ENCODE measurements at regions not wholly inside any gene's neighbourhood (a gene's known extent, or its start where the extent isn't known, plus 50 kb on each side); places are given as distances from the start of the nearest gene placed in this dataset.

DNA sequence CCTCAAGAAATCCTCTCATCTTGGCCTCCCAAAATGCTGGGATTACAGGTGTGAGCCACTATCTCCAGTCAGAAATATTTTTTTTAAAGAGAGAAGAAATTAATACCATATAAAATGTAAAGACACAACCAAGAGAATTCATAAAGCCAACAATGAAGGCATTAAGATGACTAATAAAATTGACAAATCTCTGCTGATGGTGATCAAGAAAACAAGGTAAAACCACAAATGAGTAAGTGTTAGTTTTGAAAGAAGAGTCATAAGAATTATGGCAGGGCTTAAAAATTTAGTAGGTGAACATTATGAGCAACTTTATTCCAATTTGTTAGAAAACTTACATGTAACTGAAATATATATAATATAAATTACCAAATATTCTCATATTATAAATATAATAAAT, 752.8 kb upstream of the CELF4 start:
- Mint-ChIP-seq H3K36me3 (ENCODE audit: low read depth) (no peaks in the 10 kb centered on the region), H3K4me3 (no peak overlapping the region), H3K9me3 (ENCODE audit: low read depth) (peaks cover 3% of the 10 kb centered on the region), H3K27me3 (peaks cover 5% of the 10 kb centered on the region), H3K4me1 (no peaks in the 10 kb centered on the region), H3K27ac (no peak overlapping the region)
- POLR2A ChIA-PET = no interaction called here
- ATAC-seq (no peak), DNase-seq (no peak)
- intact Hi-C loops (cut with DNase I, micrococcal nuclease) = no loop called here
- CTCF ChIA-PET = no interaction called here

DNA sequence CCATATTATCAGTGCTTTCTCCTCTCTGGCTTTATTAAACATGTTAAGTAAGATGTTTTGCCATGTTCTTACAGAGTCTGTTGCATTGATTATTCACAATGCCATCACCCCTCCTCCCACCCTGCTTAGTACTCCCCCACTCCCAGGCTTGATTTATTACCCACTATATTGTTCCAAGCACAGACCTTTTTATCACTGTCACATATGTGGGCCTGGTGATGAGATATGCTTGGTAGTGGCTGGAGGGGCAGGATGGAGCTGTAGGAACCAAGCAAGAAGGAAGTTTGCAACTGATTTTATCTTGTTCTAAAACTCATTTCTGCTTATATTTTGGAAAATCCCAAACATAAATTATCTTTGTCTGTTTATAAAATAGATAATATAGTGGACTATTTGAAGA, 748.2 kb upstream of the CELF4 start:
- Mint-ChIP-seq H3K27me3 (peaks cover 5% of the 10 kb centered on the region), H3K4me3 (no peak overlapping the region), H3K9me3 (ENCODE audit: low read depth) (peaks cover 3% of the 10 kb centered on the region), H3K36me3 (ENCODE audit: low read depth) (no peaks in the 10 kb centered on the region), H3K27ac (no peak overlapping the region), H3K4me1 (no peaks in the 10 kb centered on the region)
- DNase-seq (no peak), ATAC-seq (no peak)
- intact Hi-C loops (cut with DNase I, micrococcal nuclease) = no loop called here
- POLR2A ChIA-PET = no interaction called here
- CTCF ChIA-PET = no interaction called here

DNA sequence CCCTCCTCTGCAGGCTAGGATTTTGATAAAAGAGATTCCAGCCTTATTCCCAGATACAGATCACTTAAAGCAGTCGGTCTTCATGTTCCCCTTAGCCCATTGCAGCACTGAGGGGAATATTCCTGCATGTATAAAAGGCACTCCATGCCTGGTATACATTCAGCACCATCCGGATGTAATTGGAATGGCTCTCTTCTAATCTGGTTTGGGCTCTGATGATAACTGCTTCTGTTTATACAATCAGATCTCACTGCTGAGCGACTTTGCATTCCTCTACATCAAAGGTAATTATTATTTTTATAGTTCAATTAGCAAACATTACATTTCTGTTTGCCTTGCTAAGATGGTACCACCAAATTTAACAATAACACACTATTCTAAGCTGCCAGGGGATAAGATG, 746.9 kb upstream of the CELF4 start:
- no peak for DNase-seq
- intact Hi-C loops (cut with DNase I, micrococcal nuclease) = no loop called here
- ChIA-PET POLR2A (no interaction called here), CTCF (no interaction called here)
- H3K27me3 Mint-ChIP-seq = peaks cover 5% of the 10 kb centered on the region
- H3K27ac Mint-ChIP-seq = no peak overlapping the region
- no peaks in the 10 kb centered on the region for H3K36me3 Mint-ChIP-seq (ENCODE audit: low read depth)
- no peak overlapping the region for H3K4me3 Mint-ChIP-seq
- no peaks in the 10 kb centered on the region for H3K4me1 Mint-ChIP-seq
- ATAC-seq = no peak
- peaks cover 3% of the 10 kb centered on the region for H3K9me3 Mint-ChIP-seq (ENCODE audit: low read depth)

DNA sequence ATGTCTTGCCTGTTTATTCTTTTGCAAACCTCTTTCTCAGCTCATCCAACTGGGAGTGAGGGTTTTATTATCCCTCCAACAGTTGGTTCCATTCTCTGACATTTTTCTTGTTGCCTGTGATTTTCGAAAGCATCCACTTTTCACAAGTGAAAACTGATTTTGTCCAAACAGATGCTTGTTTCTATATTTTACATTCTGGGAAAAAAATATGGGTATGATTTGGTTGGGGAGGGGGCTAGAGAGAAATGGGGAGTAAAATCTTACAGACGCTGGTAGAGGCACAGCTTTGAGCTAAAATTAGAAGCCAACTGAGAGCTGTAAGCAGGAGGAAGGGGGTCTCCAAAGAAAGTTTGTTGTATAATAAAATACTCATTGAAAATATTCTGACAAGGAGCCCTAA, 745.3 kb upstream of the CELF4 start:
- Mint-ChIP-seq H3K4me3 (no peak overlapping the region), H3K36me3 (ENCODE audit: low read depth) (no peaks in the 10 kb centered on the region), H3K27ac (no peak overlapping the region), H3K4me1 (no peaks in the 10 kb centered on the region), H3K27me3 (peaks cover 5% of the 10 kb centered on the region), H3K9me3 (ENCODE audit: low read depth) (peaks cover 3% of the 10 kb centered on the region)
- no peak for ATAC-seq
- intact Hi-C loops (cut with DNase I, micrococcal nuclease) = no loop called here
- no peak for DNase-seq
- ChIA-PET POLR2A (no interaction called here), CTCF (no interaction called here)

DNA sequence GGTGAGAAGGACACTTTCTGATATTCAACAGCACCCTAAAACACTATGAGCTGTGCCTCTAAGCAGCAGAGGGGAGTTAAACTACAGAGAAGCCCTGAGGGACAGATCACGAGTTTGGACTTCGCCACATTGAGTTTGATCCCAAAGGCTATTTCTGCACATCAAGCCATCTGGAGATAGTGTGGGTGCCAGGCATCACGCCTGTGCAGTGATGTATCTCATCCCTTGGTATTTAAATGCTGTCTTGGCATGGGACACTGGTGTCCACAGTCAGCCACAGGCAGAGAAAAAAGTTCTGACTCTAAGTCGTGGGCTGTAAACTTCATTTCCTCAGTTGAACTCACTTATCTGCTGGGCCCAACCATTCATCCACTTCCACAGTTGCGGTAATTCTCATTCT, 742.3 kb upstream of the CELF4 start:
- H3K27me3 Mint-ChIP-seq = no peaks in the 10 kb centered on the region
- intact Hi-C loops (cut with DNase I, micrococcal nuclease) = no loop called here
- H3K9me3 Mint-ChIP-seq (ENCODE audit: low read depth) = peaks cover 2% of the 10 kb centered on the region
- H3K27ac Mint-ChIP-seq = no peak overlapping the region
- H3K36me3 Mint-ChIP-seq (ENCODE audit: low read depth) = no peaks in the 10 kb centered on the region
- DNase-seq (no peak), ATAC-seq (no peak)
- ChIA-PET POLR2A (no interaction called here), CTCF (no interaction called here)
- H3K4me3 Mint-ChIP-seq = no peak overlapping the region
- H3K4me1 Mint-ChIP-seq = no peaks in the 10 kb centered on the region

DNA sequence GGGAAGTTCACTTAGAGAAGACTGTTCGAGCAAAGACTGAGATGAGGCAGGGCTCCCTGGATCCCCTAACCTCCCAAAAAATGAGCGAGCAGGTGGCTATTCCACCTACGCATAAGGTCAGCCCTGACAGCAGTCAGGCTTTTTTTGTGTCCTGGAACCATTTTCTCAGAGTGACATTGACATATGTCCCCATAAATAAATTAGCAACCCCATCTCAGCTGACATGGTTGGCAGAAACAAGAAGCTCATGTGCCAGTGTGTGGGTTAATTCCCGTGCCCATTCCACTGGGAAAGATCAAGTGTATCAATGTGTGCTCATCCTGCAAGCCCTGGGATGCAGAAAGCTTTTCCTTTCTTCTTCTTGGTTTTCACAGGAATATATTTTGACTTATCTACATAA, 740.4 kb upstream of the CELF4 start:
- CTCF ChIA-PET = interaction anchor here (0.9 kb wide), 1 partner anchor 26 kb away, joined by 4 read pairs; no protein-coding TSS in a partner anchor
- Mint-ChIP-seq H3K9me3 (ENCODE audit: low read depth) (peaks cover 4% of the 10 kb centered on the region), H3K27me3 (no peaks in the 10 kb centered on the region), H3K36me3 (ENCODE audit: low read depth) (no peaks in the 10 kb centered on the region), H3K4me3 (no peak overlapping the region), H3K4me1 (no peaks in the 10 kb centered on the region), H3K27ac (no peak overlapping the region)
- POLR2A ChIA-PET = no interaction called here
- no peak for ATAC-seq
- DNase-seq = no peak
- intact Hi-C loops (cut with DNase I, micrococcal nuclease) = no loop called here

DNA sequence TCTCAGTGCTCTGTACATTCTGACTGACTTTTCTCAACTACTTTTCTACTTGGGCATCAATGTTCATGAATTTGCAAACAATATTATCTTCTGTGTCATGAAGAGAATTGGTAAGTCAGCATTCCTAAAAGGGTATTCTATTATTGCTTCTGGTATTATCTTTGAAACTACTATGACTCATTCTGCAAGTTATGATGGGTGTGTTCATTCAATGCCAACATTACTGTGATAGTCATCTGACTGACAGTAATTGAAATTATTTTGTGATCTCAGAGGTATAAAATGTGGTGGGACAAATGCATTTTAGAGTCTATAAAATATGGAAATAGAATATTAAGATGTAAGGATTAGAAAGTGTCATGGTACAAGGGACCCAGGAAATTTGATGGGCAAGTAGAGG, 736.0 kb upstream of the CELF4 start:
- DNase-seq (no peak), ATAC-seq (no peak)
- H3K4me1 Mint-ChIP-seq = no peaks in the 10 kb centered on the region
- H3K27me3 Mint-ChIP-seq = no peaks in the 10 kb centered on the region
- peaks cover 7% of the 10 kb centered on the region for H3K9me3 Mint-ChIP-seq (ENCODE audit: low read depth)
- H3K4me3 Mint-ChIP-seq = no peak overlapping the region
- ChIA-PET POLR2A (no interaction called here), CTCF (no interaction called here)
- no peaks in the 10 kb centered on the region for H3K36me3 Mint-ChIP-seq (ENCODE audit: low read depth)
- H3K27ac Mint-ChIP-seq = no peak overlapping the region
- intact Hi-C loops (cut with DNase I, micrococcal nuclease) = no loop called here

DNA sequence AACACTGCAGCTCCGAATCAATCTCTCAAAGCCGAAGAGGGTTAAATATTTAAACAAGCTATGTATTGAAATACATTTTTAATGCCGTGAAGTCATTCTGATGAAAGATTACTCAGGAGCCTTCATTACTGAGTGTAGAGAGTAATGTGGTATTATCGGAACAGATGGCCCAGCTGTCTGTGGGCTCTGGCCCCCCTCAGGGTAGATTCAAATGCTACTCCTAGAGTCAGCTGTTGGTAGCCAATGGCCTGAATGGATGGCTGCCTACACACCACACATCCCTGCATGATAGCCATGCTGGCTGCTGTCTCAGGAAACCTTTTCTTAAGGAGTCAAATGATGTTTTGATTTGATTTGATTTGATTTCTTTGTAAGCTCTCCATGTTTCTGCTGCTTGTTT, 732.3 kb upstream of the CELF4 start:
- ATAC-seq = no peak
- Mint-ChIP-seq H3K9me3 (ENCODE audit: low read depth) (peaks cover 5% of the 10 kb centered on the region), H3K27ac (no peak overlapping the region), H3K27me3 (no peaks in the 10 kb centered on the region), H3K36me3 (ENCODE audit: low read depth) (no peaks in the 10 kb centered on the region), H3K4me1 (no peaks in the 10 kb centered on the region), H3K4me3 (no peak overlapping the region)
- POLR2A ChIA-PET = no interaction called here
- intact Hi-C loops (cut with DNase I, micrococcal nuclease) = no loop called here
- no peak for DNase-seq
- CTCF ChIA-PET = no interaction called here

DNA sequence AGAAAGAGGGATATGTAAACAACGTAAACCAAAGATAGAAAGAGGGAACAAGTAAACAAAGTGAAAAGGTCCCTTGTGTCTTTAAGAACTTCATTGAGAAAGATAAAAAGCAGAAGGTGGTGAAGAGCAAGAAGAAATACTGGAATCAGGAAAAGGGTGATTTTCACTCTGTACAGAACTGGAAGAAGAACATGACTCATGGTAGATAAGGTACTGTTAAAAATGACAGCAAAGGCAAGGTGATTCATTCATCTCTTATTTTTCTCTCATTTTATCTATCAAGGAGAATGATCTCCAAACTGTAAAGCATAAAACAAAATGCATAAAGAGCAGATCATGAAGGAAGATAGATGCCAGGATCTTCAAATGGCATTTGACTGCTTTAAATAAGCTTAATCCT, 724.6 kb upstream of the CELF4 start:
- H3K27ac Mint-ChIP-seq = no peak overlapping the region
- no peaks in the 10 kb centered on the region for H3K4me1 Mint-ChIP-seq
- ATAC-seq (no peak), DNase-seq (no peak)
- intact Hi-C loops (cut with DNase I, micrococcal nuclease) = no loop called here
- H3K9me3 Mint-ChIP-seq (ENCODE audit: low read depth) = peaks cover 8% of the 10 kb centered on the region
- no peaks in the 10 kb centered on the region for H3K36me3 Mint-ChIP-seq (ENCODE audit: low read depth)
- H3K27me3 Mint-ChIP-seq = no peaks in the 10 kb centered on the region
- ChIA-PET POLR2A (no interaction called here), CTCF (no interaction called here)
- H3K4me3 Mint-ChIP-seq = no peak overlapping the region

DNA sequence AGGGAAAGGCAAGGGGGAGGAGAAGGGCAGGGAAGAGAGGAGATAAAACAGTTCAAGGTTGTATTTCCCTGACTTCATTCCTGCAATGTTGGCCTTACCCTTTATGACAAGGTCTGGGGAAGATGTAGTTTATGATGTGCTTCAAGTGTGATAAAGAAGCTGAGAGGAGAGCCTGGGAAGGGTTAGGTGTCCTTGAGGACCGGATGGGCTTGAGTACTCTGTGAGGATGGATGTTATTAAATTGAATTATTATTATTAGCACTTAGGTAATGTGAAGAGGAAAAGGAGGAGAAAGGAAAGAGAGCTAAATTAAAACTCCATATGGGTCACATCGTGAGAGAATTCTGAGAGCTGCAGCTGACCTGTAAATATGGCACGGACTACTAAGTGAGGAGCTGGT, 719.4 kb upstream of the CELF4 start:
- Mint-ChIP-seq H3K27ac (no peak overlapping the region), H3K9me3 (ENCODE audit: low read depth) (peaks cover 6% of the 10 kb centered on the region), H3K4me1 (no peaks in the 10 kb centered on the region), H3K36me3 (ENCODE audit: low read depth) (no peaks in the 10 kb centered on the region), H3K27me3 (no peaks in the 10 kb centered on the region), H3K4me3 (no peak overlapping the region)
- ChIA-PET CTCF (no interaction called here), POLR2A (no interaction called here)
- DNase-seq = no peak
- ATAC-seq = no peak
- intact Hi-C loops (cut with DNase I, micrococcal nuclease) = loop anchor here in 1 of 2 experiments (10.0 kb wide), 1 partner anchor 60 kb away; no protein-coding TSS in a partner anchor

DNA sequence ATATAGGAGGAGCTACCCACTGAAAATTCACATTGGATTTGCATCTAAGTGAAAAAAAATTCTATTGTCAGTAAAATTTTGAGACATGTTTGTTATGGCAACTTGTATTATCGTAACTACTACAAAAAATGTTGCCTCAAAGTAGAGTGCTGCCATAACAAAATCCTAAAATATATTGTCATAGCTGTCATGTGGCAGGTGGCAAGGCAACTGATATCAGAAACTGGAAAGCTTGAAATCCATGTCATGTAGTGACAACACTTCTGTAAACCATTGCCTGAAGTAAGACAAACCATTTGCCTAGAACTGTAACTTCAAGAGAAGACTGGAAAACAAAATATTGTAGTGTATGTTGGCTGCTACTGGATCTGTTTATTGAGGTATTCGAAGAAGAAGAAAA, 697.5 kb upstream of the CELF4 start:
- Mint-ChIP-seq H3K36me3 (ENCODE audit: low read depth) (no peaks in the 10 kb centered on the region), H3K4me3 (no peak overlapping the region), H3K9me3 (ENCODE audit: low read depth) (peaks cover 8% of the 10 kb centered on the region), H3K27me3 (no peaks in the 10 kb centered on the region), H3K27ac (no peak overlapping the region), H3K4me1 (no peaks in the 10 kb centered on the region)
- ChIA-PET POLR2A (no interaction called here), CTCF (no interaction called here)
- ATAC-seq (no peak), DNase-seq (no peak)
- intact Hi-C loops (cut with DNase I, micrococcal nuclease) = no loop called here

DNA sequence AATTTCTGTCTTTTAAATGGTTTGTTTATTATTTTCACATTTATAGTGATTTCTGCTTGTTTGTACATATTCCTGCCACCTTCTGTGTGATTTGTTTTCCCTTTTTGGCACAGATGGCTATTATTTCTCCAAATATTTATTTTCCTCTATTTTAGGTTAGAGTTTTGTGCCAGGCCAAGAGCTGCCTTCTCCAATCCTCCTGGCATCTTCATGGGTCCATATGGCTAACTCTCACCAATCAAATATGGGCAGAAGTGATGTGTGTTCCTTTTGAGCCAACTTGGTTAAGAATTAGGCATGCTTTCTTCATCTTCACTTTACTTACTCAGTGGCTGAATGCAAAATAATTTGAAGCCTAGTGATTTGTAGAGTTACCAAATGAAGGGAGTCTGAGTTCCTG, 697.1 kb upstream of the CELF4 start:
- Mint-ChIP-seq H3K4me3 (no peak overlapping the region), H3K27ac (no peak overlapping the region), H3K36me3 (ENCODE audit: low read depth) (no peaks in the 10 kb centered on the region), H3K27me3 (no peaks in the 10 kb centered on the region), H3K9me3 (ENCODE audit: low read depth) (peaks cover 8% of the 10 kb centered on the region), H3K4me1 (no peaks in the 10 kb centered on the region)
- ChIA-PET POLR2A (no interaction called here), CTCF (no interaction called here)
- intact Hi-C loops (cut with DNase I, micrococcal nuclease) = no loop called here
- no peak for ATAC-seq
- DNase-seq = no peak

DNA sequence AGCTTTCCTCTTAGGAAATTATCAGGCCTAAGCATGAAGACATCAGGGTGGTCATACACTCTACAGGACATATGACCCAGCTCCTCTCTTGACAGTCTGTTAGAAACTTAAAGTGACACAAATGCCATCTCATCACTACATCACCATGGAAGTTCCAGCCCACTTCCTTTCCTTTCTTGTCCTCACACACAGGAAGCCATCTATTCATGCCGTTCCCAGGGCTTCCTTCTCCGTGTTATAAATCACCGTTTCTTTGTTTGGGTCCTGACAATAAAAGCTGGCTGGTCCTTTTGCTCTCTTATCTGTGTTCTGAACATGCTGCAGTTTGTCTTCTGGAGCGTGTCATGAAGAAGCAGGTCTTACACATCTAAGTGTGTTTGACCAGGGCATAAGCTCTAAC, 692.1 kb upstream of the CELF4 start:
- no peak overlapping the region for H3K27ac Mint-ChIP-seq
- H3K36me3 Mint-ChIP-seq (ENCODE audit: low read depth) = no peaks in the 10 kb centered on the region
- CTCF ChIA-PET = no interaction called here
- POLR2A ChIA-PET = no interaction called here
- H3K27me3 Mint-ChIP-seq = no peaks in the 10 kb centered on the region
- DNase-seq (no peak), ATAC-seq (no peak)
- no peaks in the 10 kb centered on the region for H3K4me1 Mint-ChIP-seq
- intact Hi-C loops (cut with DNase I, micrococcal nuclease) = no loop called here
- no peaks in the 10 kb centered on the region for H3K9me3 Mint-ChIP-seq (ENCODE audit: low read depth)
- no peak overlapping the region for H3K4me3 Mint-ChIP-seq

All from activated CD4-positive, alpha-beta T cell treated with anti-CD3 and anti-CD28 coated beads for 36 hours (primary cell).